CD14-positive monocyte (primary cell): ENCODE measurements at regions not wholly inside any gene's neighbourhood (a gene's known extent, or its start where the extent isn't known, plus 50 kb on each side); places are given as distances from the start of the nearest gene placed in this dataset.

Source experiments
- DNase-seq, 3 donors: peaks; one replicate each; pipeline ENCODE4 v3.0.0-alpha.2; 2011 to 2022
- H2AFZ ChIP-seq: 2 replicates; pipeline ENCODE4 v1.6.0; 2012; ENCODE audit warnings: mild to moderate bottlenecking, low read depth, low read length, inconsistent platforms; ENCODE audit not compliant: insufficient read depth, poor library complexity, severe bottlenecking
- H3K27ac ChIP-seq, 2 donors: 1 replicate in 1 of 2; 2 replicates in 1 of 2; pipeline ENCODE4 v1.5.1; 2012 to 2013; ENCODE audit warnings: low read length in 2 of 2, control low read depth in 1 of 2, inconsistent platforms in 1 of 2, low read depth in 1 of 2, mild to moderate bottlenecking in 1 of 2
- H3K27me3 ChIP-seq, 2 donors: one replicate each; pipeline versions ENCODE4 v1.6.0 to v1.6.1; 2011 to 2013; ENCODE audit warnings: low read length in 2 of 2; ENCODE audit not compliant: control insufficient read depth in 2 of 2, insufficient read depth in 2 of 2
- H3K36me3 ChIP-seq, 2 donors: replicated peaks in 1 of 2; 1 replicate in 1 of 2; 2 replicates in 1 of 2; pipeline versions ENCODE4 v1.5.1 to v1.6.1; 2012 to 2013; ENCODE audit warnings: low read length in 2 of 2, control low read depth in 1 of 2, inconsistent platforms in 1 of 2, mild to moderate bottlenecking in 1 of 2; ENCODE audit not compliant: insufficient read depth in 2 of 2, control insufficient read depth in 1 of 2
- H3K4me1 ChIP-seq, 2 donors: 1 replicate in 1 of 2; 2 replicates in 1 of 2; pipeline versions ENCODE4 v1.5.1 to v1.6.1; 2012 to 2013; ENCODE audit warnings: low read length in 2 of 2, control low read depth in 1 of 2, inconsistent platforms in 1 of 2, mild to moderate bottlenecking in 1 of 2, moderate library complexity in 1 of 2; ENCODE audit not compliant: insufficient read depth in 2 of 2, control insufficient read depth in 1 of 2
- H3K4me2 ChIP-seq: replicated peaks from 2 replicates; pipeline ENCODE3; 2012; ENCODE audit warnings: low read length, moderate library complexity, mild to moderate bottlenecking; ENCODE audit not compliant: poor library complexity, severe bottlenecking; ENCODE audit errors: extremely low read depth
- H3K4me3 ChIP-seq, 3 experiments: fragments of 200-600 bp in 1 of 3; sonication (generic) in 1 of 3; replicated peaks in 1 of 3; 1 replicate in 2 of 3; 2 replicates in 1 of 3; pipeline ENCODE4 v1.5.1; 2011 to 2013; ENCODE audit warnings: low read length in 3 of 3, mild to moderate bottlenecking in 3 of 3, control low read depth in 2 of 3, low read depth in 2 of 3, inconsistent platforms in 1 of 3, moderate library complexity in 1 of 3
- H3K79me2 ChIP-seq: 2 replicates; pipeline ENCODE4 v1.6.0; 2012; ENCODE audit warnings: mild to moderate bottlenecking, control low read depth, inconsistent platforms, low read length, moderate library complexity; ENCODE audit not compliant: insufficient read depth
- H3K9ac ChIP-seq: 2 replicates; pipeline ENCODE4 v1.6.0; 2017; ENCODE audit warnings: low read length, mild to moderate bottlenecking; ENCODE audit not compliant: insufficient read depth, poor library complexity, severe bottlenecking
- H3K9me3 ChIP-seq, 2 donors: replicated peaks in 1 of 2; 1 replicate in 1 of 2; 2 replicates in 1 of 2; pipeline versions ENCODE4 v1.5.1 to v1.6.1; 2012 to 2013; ENCODE audit warnings: low read length in 2 of 2, control low read depth in 1 of 2; ENCODE audit not compliant: control insufficient read depth in 1 of 2, insufficient read depth in 1 of 2
- H4K20me1 ChIP-seq: 2 replicates; pipeline ENCODE4 v1.6.0; 2012; ENCODE audit warnings: mild to moderate bottlenecking, low read length, control low read depth, moderate library complexity; ENCODE audit not compliant: insufficient read depth
- H3K27ac Mint-ChIP-seq, 7 donors: one replicate each; pipeline ENCODE4 v1.8.0; 2020; ENCODE audit warnings: mild to moderate bottlenecking in 7 of 7, mixed read lengths in 7 of 7, moderate library complexity in 6 of 7, inconsistent platforms in 2 of 7
- H3K27me3 Mint-ChIP-seq, 3 donors: one replicate each; pipeline ENCODE4 v1.8.0; 2021 to 2022; ENCODE audit warnings: low read depth in 3 of 3, mild to moderate bottlenecking in 3 of 3, mixed read lengths in 3 of 3, moderate library complexity in 3 of 3, inconsistent platforms in 1 of 3
- H3K36me3 Mint-ChIP-seq, 2 donors: one replicate each; pipeline ENCODE4 v1.8.0; 2020; ENCODE audit warnings: mixed read lengths in 2 of 2, inconsistent platforms in 1 of 2, mild to moderate bottlenecking in 1 of 2
- H3K4me1 Mint-ChIP-seq: one replicate; pipeline ENCODE4 v1.8.0; 2020; ENCODE audit warnings: mild to moderate bottlenecking, mixed read lengths
- H3K4me3 Mint-ChIP-seq, 2 donors: one replicate each; pipeline ENCODE4 v1.8.0; 2020; ENCODE audit warnings: mild to moderate bottlenecking in 2 of 2, mixed read lengths in 2 of 2, moderate library complexity in 1 of 2
- H3K9me3 Mint-ChIP-seq, 7 donors: one replicate each; pipeline ENCODE4 v1.8.0; 2020 to 2022; ENCODE audit warnings: mixed read lengths in 7 of 7, mild to moderate bottlenecking in 6 of 7, moderate library complexity in 6 of 7, inconsistent platforms in 2 of 7
- WGBS: methylation state at CpG from one replicate; pipeline ENCODE4 v1.1.5; 2013; ENCODE audit warnings: missing lambda C conversion rate; ENCODE audit not compliant: insufficient coverage; 5-methylcytosine and 5-hydroxymethylcytosine counted together
- intact Hi-C, 2 donors: fragments of 100-400 bp; cut with micrococcal nuclease; formaldehyde crosslinking; loops; one replicate each; pipeline versions ENCODE4 v1.15.0 to v1.15.1; 2023
- TF ChIP-seq, protein P1 (sequence below): fragments of 200-600 bp; IDR thresholded peaks from one replicate; pipeline ENCODE4 v1.8.0; 2022; ENCODE audit warnings: antibody characterized with exemption, mild to moderate bottlenecking

DNA sequence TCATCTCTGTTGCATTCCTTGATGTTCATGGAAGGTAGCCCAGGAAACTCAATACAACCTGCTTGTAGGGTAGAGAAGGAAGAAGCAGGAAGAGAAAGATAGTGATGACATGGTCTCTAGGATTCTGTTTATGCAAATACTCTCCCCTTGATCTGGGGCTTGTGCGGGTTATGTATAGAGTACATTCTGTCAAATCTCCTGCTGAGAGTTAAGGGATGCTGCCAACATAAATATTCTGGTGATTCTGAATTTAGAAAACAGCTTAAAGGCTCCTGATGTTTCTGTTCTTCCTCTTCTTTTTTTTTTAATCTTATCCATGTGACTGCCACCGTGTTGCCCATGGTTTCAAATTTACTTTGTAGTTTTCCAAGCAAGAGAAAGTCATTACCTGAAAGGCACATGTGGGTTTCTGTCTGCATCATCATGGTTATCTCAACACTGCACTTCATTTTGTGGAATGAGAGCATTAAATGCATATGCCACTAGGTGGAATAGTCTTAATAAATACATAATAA lies 150.6 kb downstream of the RPS12 start:
- H3K36me3 Mint-ChIP-seq, result no peaks in the 10 kb centered on the region
- intact Hi-C loops, result no loop called here
- H3K4me3 Mint-ChIP-seq, result no peak overlapping the region
- TF ChIP-seq, protein P1, sequence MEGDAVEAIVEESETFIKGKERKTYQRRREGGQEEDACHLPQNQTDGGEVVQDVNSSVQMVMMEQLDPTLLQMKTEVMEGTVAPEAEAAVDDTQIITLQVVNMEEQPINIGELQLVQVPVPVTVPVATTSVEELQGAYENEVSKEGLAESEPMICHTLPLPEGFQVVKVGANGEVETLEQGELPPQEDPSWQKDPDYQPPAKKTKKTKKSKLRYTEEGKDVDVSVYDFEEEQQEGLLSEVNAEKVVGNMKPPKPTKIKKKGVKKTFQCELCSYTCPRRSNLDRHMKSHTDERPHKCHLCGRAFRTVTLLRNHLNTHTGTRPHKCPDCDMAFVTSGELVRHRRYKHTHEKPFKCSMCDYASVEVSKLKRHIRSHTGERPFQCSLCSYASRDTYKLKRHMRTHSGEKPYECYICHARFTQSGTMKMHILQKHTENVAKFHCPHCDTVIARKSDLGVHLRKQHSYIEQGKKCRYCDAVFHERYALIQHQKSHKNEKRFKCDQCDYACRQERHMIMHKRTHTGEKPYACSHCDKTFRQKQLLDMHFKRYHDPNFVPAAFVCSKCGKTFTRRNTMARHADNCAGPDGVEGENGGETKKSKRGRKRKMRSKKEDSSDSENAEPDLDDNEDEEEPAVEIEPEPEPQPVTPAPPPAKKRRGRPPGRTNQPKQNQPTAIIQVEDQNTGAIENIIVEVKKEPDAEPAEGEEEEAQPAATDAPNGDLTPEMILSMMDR, result no peak
- H3K27ac Mint-ChIP-seq, result no peak overlapping the region
- Histone ChIP-seq H4K20me1 (no peaks in the 10 kb centered on the region), H3K27me3 (peaks cover 0 to 5% of the 10 kb centered on the region in 2 donors), H3K4me3 (no peak overlapping the region), H3K79me2 (no peaks in the 10 kb centered on the region), H3K9ac (no peak overlapping the region), H3K9me3 (no peaks in the 10 kb centered on the region), H3K27ac (no peak overlapping the region), H2AFZ (no peak overlapping the region), H3K4me2 (no peak overlapping the region), H3K36me3 (no peaks in the 10 kb centered on the region), H3K4me1 (no peaks in the 10 kb centered on the region)
- peaks cover 0 to 5% (median 4%) of the 10 kb centered on the region in 3 donors for H3K27me3 Mint-ChIP-seq
- DNase-seq, result no peak
- H3K4me1 Mint-ChIP-seq, result peaks cover 4% of the 10 kb centered on the region
- H3K9me3 Mint-ChIP-seq, result no peaks in the 10 kb centered on the region
- WGBS, result no CpG with 5 or more reads among the region's 2 CpGs

DNA sequence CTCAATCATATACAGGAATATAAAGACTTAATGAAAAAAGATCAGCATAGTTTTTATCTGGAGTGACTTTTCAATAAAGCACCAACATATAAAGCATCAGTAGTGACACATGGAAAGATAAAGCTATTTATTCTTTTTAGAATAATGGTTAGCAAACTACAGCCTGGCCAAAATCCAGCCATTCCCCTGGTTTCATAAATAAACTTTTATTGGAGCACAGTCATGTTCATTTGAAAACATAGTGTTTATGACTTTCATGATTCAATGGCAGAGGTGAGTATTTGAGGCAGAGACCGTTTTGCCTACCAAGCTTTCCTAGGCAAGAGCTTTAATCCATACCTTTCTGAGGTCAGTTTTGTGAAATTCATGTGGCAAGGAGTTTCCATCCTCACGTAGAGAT lies 153.5 kb downstream of the RPS12 start:
- Histone ChIP-seq H3K79me2 (no peaks in the 10 kb centered on the region), H3K27me3 (no peaks in the 10 kb centered on the region), H3K9ac (no peak overlapping the region), H3K4me1 (no peaks in the 10 kb centered on the region), H3K9me3 (no peaks in the 10 kb centered on the region), H3K36me3 (no peaks in the 10 kb centered on the region), H2AFZ (no peak overlapping the region), H4K20me1 (no peaks in the 10 kb centered on the region), H3K27ac (no peak overlapping the region), H3K4me2 (no peak overlapping the region), H3K4me3 (no peak overlapping the region)
- Mint-ChIP-seq H3K36me3 (no peaks in the 10 kb centered on the region), H3K27me3 (peaks cover 0 to 4% (median 2%) of the 10 kb centered on the region in 3 donors), H3K4me1 (no peaks in the 10 kb centered on the region), H3K4me3 (no peak overlapping the region), H3K27ac (no peak overlapping the region), H3K9me3 (no peaks in the 10 kb centered on the region)
- intact Hi-C loops, result no loop called here
- WGBS, result 100% methylated on average over 1 of the region's 2 CpGs
- TF ChIP-seq, protein P1, result no peak
- DNase-seq, result no peak
